LNCaP clone FGC (cell line): ENCODE measurements at regions not wholly inside any gene's neighbourhood (a gene's known extent, or its start where the extent isn't known, plus 50 kb on each side); places are given as distances from the start of the nearest gene placed in this dataset.

Source experiments
- DNase-seq: peaks from one replicate; pipeline ENCODE4 v3.0.0-alpha.2; 2011; ENCODE audit warnings: low read depth
- H3K4me3 ChIP-seq: 2 replicates; pipeline ENCODE4 v1.5.1; 2011; ENCODE audit warnings: mild to moderate bottlenecking, low read depth, low read length, control low read depth
- CTCF ChIP-seq: IDR thresholded peaks from 2 replicates; pipeline ENCODE4 v1.5.1; 2012; ENCODE audit warnings: mild to moderate bottlenecking; ENCODE audit not compliant: control insufficient read depth, insufficient read depth; ENCODE audit errors: extremely low read depth

GRCh38 chr9:86764221-86764624 is 183.1 kb downstream of the GAS1 start:
- DNase-seq = no peak
- no peak overlapping the region for H3K4me3 ChIP-seq
- no peak for TF ChIP-seq CTCF

- TF ChIP-seq CTCF = no peak
- DNase-seq = no peak
- H3K4me3 ChIP-seq = no peak overlapping the region
Measured at GRCh38 chr9:86763791-86764190, 183.5 kb downstream of the GAS1 start.

GRCh38 chr9:86757382-86757720 is 190.0 kb downstream of the GAS1 start:
- no peak for TF ChIP-seq CTCF
- no peak for DNase-seq
- no peak overlapping the region for H3K4me3 ChIP-seq

GRCh38 chr9:86756576-86757381 is 190.5 kb downstream of the GAS1 start:
- H3K4me3 ChIP-seq = no peak overlapping the region
- TF ChIP-seq CTCF = no peak

GRCh38 chr9:86755561-86755941 is 191.8 kb downstream of the GAS1 start:
- H3K4me3 ChIP-seq = no peak overlapping the region
- DNase-seq = no peak
- no peak for TF ChIP-seq CTCF

More at GRCh38 chr9:86756576-86757381, 190.5 kb downstream of the GAS1 start:
- no peak for DNase-seq

GRCh38 chr9:86754581-86755560 is 192.4 kb downstream of the GAS1 start:
- no peak for TF ChIP-seq CTCF
- no peak overlapping the region for H3K4me3 ChIP-seq
- no peak for DNase-seq
